ENCODE measurements at regions not wholly inside any gene's neighbourhood (a gene's known extent, or its start where the extent isn't known, plus 50 kb on each side); places are given as distances from the start of the nearest gene placed in this dataset.
A peak's percentile ranks its signal among the peaks of the same experiment; 100 is the strongest.

DNA sequence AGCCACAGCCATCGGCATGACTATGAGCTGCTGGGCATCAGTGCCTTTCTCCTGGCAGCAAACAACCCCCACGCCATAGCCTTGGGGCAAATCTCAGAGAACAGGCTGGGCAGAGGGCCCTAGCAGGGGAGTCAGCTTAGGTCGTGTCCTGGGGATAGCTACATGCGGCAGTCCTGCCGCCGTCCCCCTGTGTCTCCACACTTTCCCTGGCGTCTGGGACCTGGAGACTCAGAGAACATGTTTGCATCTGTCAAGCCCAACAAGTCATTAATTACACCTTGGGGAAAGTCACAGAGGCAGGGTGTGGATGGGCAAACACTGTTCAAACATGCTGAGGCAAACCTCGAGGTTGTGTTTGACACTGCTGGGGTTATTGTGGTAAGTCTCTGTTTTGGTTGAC, 123.6 kb downstream of the C5orf15 start:
- H3K9me3 ChIP-seq (ENCODE audit: control insufficient read depth, low read depth, low read length): no peaks in the 10 kb centered on the region
- H3K4me3 ChIP-seq (ENCODE audit: low read length): no peak overlapping the region
- no peaks in the 10 kb centered on the region for H3K4me1 ChIP-seq (ENCODE audit: control insufficient read depth, insufficient read depth, low read length)
- no peak overlapping the region for H3K27ac ChIP-seq (ENCODE audit: low read length)
- no peaks in the 10 kb centered on the region for H3K36me3 ChIP-seq (ENCODE audit: control insufficient read depth, insufficient read depth, low read length)
- no CpG with 5 or more reads among the region's 8 CpGs for WGBS (ENCODE audit: insufficient coverage, low lambda C conversion rate)
- DNase-seq: no peak
- peaks cover 3% of the 10 kb centered on the region for H3K27me3 ChIP-seq (ENCODE audit: control insufficient read depth, insufficient read depth, low read length)

- WGBS (ENCODE audit: insufficient coverage, low lambda C conversion rate): 100% methylated on average over 1 of the region's 4 CpGs
- no peak for DNase-seq
Measured at GRCh38 chr5:133843911-133844310, 124.5 kb downstream of the C5orf15 start.

DNA sequence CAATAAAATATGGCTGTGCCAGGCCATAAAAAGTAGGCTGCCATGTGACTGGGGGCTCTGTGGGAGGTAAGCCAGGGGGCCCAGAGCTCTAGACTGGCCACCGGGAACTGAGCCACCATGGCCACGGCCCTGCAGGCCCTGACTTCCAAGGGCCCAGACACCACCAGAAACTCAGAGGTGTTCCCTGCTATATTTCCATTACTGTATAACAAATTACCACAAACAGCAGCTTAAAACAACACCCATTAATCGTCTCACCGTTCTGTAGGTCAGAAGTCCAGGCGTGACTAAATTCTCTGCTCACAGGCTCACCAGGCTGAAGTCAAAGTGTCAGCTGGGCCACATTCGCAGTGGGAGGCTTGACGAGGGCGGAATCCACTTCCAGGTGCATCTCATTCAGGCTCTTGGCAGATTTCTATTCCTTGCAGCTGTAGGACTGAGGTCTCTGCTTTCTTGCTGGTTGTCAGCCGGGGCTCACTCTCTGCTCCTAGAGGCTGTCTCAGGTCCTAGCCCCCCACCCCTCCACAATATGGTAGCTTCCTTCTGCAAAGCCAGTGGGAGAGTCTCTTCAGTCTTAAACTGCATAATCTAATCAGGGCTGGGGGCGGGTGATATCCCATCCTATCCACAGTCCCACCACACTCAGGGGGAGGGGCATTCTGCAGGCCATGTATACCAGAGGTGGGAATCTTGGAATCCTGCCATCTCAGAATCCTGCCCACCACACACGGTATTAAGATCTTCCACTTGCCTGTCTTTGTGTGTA, 125.4 kb downstream of the C5orf15 start:
- H3K27me3 ChIP-seq (ENCODE audit: control insufficient read depth, insufficient read depth, low read length): peaks cover 3% of the 10 kb centered on the region
- H3K27ac ChIP-seq (ENCODE audit: low read length): no peak overlapping the region
- DNase-seq: peak; percentile 23 to 38
- no peak overlapping the region for H3K4me3 ChIP-seq (ENCODE audit: low read length)
- no peaks in the 10 kb centered on the region for H3K4me1 ChIP-seq (ENCODE audit: control insufficient read depth, insufficient read depth, low read length)
- no peaks in the 10 kb centered on the region for H3K9me3 ChIP-seq (ENCODE audit: control insufficient read depth, low read depth, low read length)
- WGBS (ENCODE audit: insufficient coverage, low lambda C conversion rate): no CpG with 5 or more reads among the region's 11 CpGs
- H3K36me3 ChIP-seq (ENCODE audit: control insufficient read depth, insufficient read depth, low read length): no peaks in the 10 kb centered on the region

More at GRCh38 chr5:133843911-133844310, 124.5 kb downstream of the C5orf15 start:
- Histone ChIP-seq H3K9me3 (ENCODE audit: control insufficient read depth, low read depth, low read length) (no peaks in the 10 kb centered on the region), H3K4me1 (ENCODE audit: control insufficient read depth, insufficient read depth, low read length) (no peaks in the 10 kb centered on the region), H3K4me3 (ENCODE audit: low read length) (no peak overlapping the region), H3K27ac (ENCODE audit: low read length) (no peak overlapping the region), H3K27me3 (ENCODE audit: control insufficient read depth, insufficient read depth, low read length) (peaks cover 3% of the 10 kb centered on the region), H3K36me3 (ENCODE audit: control insufficient read depth, insufficient read depth, low read length) (no peaks in the 10 kb centered on the region)

DNA sequence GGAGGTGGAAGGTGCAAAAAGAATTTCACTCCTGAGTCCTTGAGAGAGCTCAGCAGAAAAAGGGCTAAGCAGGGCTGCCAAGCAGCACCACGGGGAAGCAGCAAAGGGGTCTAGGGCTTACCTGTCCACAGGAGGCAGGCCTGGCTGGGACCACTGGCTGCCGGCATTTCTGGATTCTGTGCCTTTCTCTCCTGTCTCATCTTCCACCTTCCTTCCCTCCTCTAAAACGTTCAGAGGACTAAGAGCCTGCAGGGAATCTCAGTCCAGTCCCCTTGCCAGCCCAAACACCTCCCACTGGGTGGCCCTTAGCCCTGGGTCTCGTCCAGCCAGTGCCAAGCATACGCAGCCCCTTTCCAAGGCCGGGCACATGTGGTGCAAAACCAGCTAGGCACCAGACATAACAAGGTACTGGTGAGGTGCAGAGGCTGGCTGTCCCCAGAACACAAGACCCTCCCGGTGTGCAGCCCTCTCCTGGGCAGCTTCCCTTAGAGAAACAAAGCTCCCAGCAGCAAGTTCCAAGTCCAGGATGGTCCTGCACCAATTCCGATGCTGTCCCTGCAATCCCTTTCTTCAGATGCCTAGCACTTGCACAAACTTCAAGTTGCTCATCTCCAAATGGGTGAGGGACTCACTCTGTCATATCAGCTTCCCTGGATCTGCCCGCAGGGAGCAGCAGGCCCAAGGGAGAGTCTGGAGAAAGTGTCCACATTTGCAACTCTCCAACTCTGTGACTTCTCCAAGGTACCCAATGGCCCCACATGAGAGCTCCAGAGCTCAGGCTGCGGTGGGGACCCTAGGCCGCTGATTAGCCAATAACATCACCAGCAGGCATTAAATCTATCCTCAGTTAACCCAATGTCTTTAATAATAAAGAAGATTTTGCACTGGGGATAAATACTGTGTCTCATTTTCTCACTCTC, 126.3 kb downstream of the C5orf15 start:
- Histone ChIP-seq H3K27me3 (ENCODE audit: control insufficient read depth, insufficient read depth, low read length) (peaks cover 3% of the 10 kb centered on the region), H3K36me3 (ENCODE audit: control insufficient read depth, insufficient read depth, low read length) (no peaks in the 10 kb centered on the region), H3K4me1 (ENCODE audit: control insufficient read depth, insufficient read depth, low read length) (no peaks in the 10 kb centered on the region), H3K27ac (ENCODE audit: low read length) (no peak overlapping the region), H3K4me3 (ENCODE audit: low read length) (no peak overlapping the region), H3K9me3 (ENCODE audit: control insufficient read depth, low read depth, low read length) (no peaks in the 10 kb centered on the region)
- DNase-seq: no peak
- 100% methylated on average over 1 of the region's 11 CpGs for WGBS (ENCODE audit: insufficient coverage, low lambda C conversion rate)

GRCh38 chr5:133840168-133840567, 128.3 kb downstream of the C5orf15 start:
- no peaks in the 10 kb centered on the region for H3K4me1 ChIP-seq (ENCODE audit: control insufficient read depth, insufficient read depth, low read length)
- no peaks in the 10 kb centered on the region for H3K36me3 ChIP-seq (ENCODE audit: control insufficient read depth, insufficient read depth, low read length)
- H3K9me3 ChIP-seq (ENCODE audit: control insufficient read depth, low read depth, low read length): no peaks in the 10 kb centered on the region
- no peak overlapping the region for H3K27ac ChIP-seq (ENCODE audit: low read length)
- DNase-seq: no peak
- no CpG with 5 or more reads among the region's 2 CpGs for WGBS (ENCODE audit: insufficient coverage, low lambda C conversion rate)
- H3K4me3 ChIP-seq (ENCODE audit: low read length): no peak overlapping the region
- H3K27me3 ChIP-seq (ENCODE audit: control insufficient read depth, insufficient read depth, low read length): peaks cover 3% of the 10 kb centered on the region

- Histone ChIP-seq H3K36me3 (ENCODE audit: control insufficient read depth, insufficient read depth, low read length) (no peaks in the 10 kb centered on the region), H3K4me3 (ENCODE audit: low read length) (no peak overlapping the region), H3K27ac (ENCODE audit: low read length) (no peak overlapping the region), H3K9me3 (ENCODE audit: control insufficient read depth, low read depth, low read length) (no peaks in the 10 kb centered on the region), H3K4me1 (ENCODE audit: control insufficient read depth, insufficient read depth, low read length) (no peaks in the 10 kb centered on the region), H3K27me3 (ENCODE audit: control insufficient read depth, insufficient read depth, low read length) (no peaks in the 10 kb centered on the region)
- DNase-seq: no peak
- 83% methylated on average over 1 of the region's 3 CpGs for WGBS (ENCODE audit: insufficient coverage, low lambda C conversion rate)
Measured at GRCh38 chr5:133839721-133840120, 128.7 kb downstream of the C5orf15 start.

- Histone ChIP-seq H3K9me3 (ENCODE audit: control insufficient read depth, low read depth, low read length) (no peaks in the 10 kb centered on the region), H3K4me3 (ENCODE audit: low read length) (no peak overlapping the region), H3K27ac (ENCODE audit: low read length) (no peak overlapping the region), H3K36me3 (ENCODE audit: control insufficient read depth, insufficient read depth, low read length) (no peaks in the 10 kb centered on the region), H3K27me3 (ENCODE audit: control insufficient read depth, insufficient read depth, low read length) (no peaks in the 10 kb centered on the region), H3K4me1 (ENCODE audit: control insufficient read depth, insufficient read depth, low read length) (no peaks in the 10 kb centered on the region)
- DNase-seq: no peak
- WGBS (ENCODE audit: insufficient coverage, low lambda C conversion rate): 83% methylated on average over 1 of the region's 3 CpGs
Measured at GRCh38 chr5:133839090-133839489, 129.3 kb downstream of the C5orf15 start.

DNA sequence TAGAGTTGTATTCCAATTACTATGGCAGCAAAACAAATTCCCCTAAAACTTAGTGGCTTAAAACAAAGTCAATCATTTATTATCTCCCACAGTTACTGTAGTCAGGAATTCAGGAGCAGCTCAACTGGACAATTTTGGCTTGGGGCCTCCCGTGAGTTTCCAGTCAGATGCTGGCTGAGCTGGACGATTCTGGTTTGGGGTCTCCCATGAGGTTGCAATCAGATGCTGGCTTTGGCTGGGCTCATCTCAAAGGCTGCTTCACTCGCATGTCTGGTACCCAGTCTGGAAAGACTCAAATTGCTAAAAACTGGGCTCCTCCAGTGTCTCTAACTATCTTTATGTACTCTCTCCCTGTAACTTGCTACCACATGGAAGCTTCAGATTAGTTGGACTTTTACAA, 130.1 kb downstream of the C5orf15 start:
- peaks cover 2% of the 10 kb centered on the region for H3K27me3 ChIP-seq (ENCODE audit: control insufficient read depth, insufficient read depth, low read length)
- H3K9me3 ChIP-seq (ENCODE audit: control insufficient read depth, low read depth, low read length): no peaks in the 10 kb centered on the region
- no peak overlapping the region for H3K4me3 ChIP-seq (ENCODE audit: low read length)
- no peaks in the 10 kb centered on the region for H3K36me3 ChIP-seq (ENCODE audit: control insufficient read depth, insufficient read depth, low read length)
- no peak overlapping the region for H3K27ac ChIP-seq (ENCODE audit: low read length)
- no peak for DNase-seq
- H3K4me1 ChIP-seq (ENCODE audit: control insufficient read depth, insufficient read depth, low read length): no peaks in the 10 kb centered on the region
- WGBS (ENCODE audit: insufficient coverage, low lambda C conversion rate): 100% methylated on average over 1 of the region's 3 CpGs

GRCh38 chr5:133831491-133832224, 136.8 kb downstream of the C5orf15 start:
- 0% methylated on average over 1 of the region's 12 CpGs for WGBS (ENCODE audit: insufficient coverage, low lambda C conversion rate)
- DNase-seq: no peak

GRCh38 chr5:133830911-133831310, 137.5 kb downstream of the C5orf15 start:
- no peaks in the 10 kb centered on the region for H3K36me3 ChIP-seq (ENCODE audit: control insufficient read depth, insufficient read depth, low read length)
- peaks cover 4% of the 10 kb centered on the region for H3K27me3 ChIP-seq (ENCODE audit: control insufficient read depth, insufficient read depth, low read length)
- no peak overlapping the region for H3K27ac ChIP-seq (ENCODE audit: low read length)
- no peaks in the 10 kb centered on the region for H3K4me1 ChIP-seq (ENCODE audit: control insufficient read depth, insufficient read depth, low read length)
- WGBS (ENCODE audit: insufficient coverage, low lambda C conversion rate): no CpG with 5 or more reads among the region's 3 CpGs
- no peak overlapping the region for H3K4me3 ChIP-seq (ENCODE audit: low read length)
- DNase-seq: no peak
- no peaks in the 10 kb centered on the region for H3K9me3 ChIP-seq (ENCODE audit: control insufficient read depth, low read depth, low read length)

More at GRCh38 chr5:133831491-133832224, 136.8 kb downstream of the C5orf15 start:
- H3K27ac ChIP-seq (ENCODE audit: low read length): no peak overlapping the region
- H3K36me3 ChIP-seq (ENCODE audit: control insufficient read depth, insufficient read depth, low read length): no peaks in the 10 kb centered on the region
- peaks cover 4% of the 10 kb centered on the region for H3K27me3 ChIP-seq (ENCODE audit: control insufficient read depth, insufficient read depth, low read length)
- H3K9me3 ChIP-seq (ENCODE audit: control insufficient read depth, low read depth, low read length): no peaks in the 10 kb centered on the region
- H3K4me1 ChIP-seq (ENCODE audit: control insufficient read depth, insufficient read depth, low read length): no peaks in the 10 kb centered on the region
- H3K4me3 ChIP-seq (ENCODE audit: low read length): no peak overlapping the region
